ENCODE measurements at regions not wholly inside any gene's neighbourhood (a gene's known extent, or its start where the extent isn't known, plus 50 kb on each side); places are given as distances from the start of the nearest gene placed in this dataset.

DNA sequence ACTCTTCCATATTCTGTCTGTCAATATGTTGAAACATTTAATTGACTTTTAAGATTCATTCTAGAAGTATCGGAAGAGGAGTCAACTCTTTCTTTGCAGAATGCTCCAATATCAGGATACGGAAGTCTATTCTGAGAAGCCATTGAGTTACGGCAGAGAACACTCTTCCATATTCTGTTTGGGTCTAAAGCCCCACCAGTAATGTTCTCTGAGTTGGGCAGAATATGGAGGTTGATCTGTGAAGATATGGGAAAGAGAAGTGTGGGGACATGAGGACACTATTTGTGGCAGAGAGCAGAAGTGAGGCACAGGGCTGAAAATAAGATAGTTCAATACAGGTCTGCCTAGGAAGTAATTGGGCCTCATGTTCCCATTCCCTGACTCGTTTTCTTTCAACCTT, 300.0 kb downstream of the DIRAS2 start:
- TF ChIP-seq, protein P1, sequence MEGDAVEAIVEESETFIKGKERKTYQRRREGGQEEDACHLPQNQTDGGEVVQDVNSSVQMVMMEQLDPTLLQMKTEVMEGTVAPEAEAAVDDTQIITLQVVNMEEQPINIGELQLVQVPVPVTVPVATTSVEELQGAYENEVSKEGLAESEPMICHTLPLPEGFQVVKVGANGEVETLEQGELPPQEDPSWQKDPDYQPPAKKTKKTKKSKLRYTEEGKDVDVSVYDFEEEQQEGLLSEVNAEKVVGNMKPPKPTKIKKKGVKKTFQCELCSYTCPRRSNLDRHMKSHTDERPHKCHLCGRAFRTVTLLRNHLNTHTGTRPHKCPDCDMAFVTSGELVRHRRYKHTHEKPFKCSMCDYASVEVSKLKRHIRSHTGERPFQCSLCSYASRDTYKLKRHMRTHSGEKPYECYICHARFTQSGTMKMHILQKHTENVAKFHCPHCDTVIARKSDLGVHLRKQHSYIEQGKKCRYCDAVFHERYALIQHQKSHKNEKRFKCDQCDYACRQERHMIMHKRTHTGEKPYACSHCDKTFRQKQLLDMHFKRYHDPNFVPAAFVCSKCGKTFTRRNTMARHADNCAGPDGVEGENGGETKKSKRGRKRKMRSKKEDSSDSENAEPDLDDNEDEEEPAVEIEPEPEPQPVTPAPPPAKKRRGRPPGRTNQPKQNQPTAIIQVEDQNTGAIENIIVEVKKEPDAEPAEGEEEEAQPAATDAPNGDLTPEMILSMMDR (conservative IDR thresholded peaks at IDR 0.05 in 1 of 2, IDR thresholded peaks at IDR 0.05 in 1 of 2; ENCODE audit: extremely low read depth in 1 of 2, insufficient read depth in 1 of 2, low read depth in 1 of 2, low read length in 2 of 2) = no peak
- no peak for TF ChIP-seq EZH2 (IDR thresholded peaks at IDR 0.05; ENCODE audit: borderline replicate concordance, low read length)

Measured in mammary epithelial cell (primary cell).